Stimulated activated naive B cell treated with anti-CD40 and anti-IgM and Interleukin-4, amounts not matched to agents 10 μg/mL and 1 μg/mL and 100 μg/mL, for 72 hours (primary cell): ENCODE measurements at regions not wholly inside any gene's neighbourhood (a gene's known extent, or its start where the extent isn't known, plus 50 kb on each side); places are given as distances from the start of the nearest gene placed in this dataset.

ENCODE experiments used
- ATAC-seq, 2 donors: fragments of 150-1000 bp; cut with Tn5 transposase; replicated peaks; 2 replicates each; pipeline ENCODE4 v1.10.0; 2021; ENCODE audit warnings: moderate library complexity in 1 of 2
- DNase-seq: peaks from one replicate; pipeline ENCODE4 v3.0.0; 2021
- H3K27ac Mint-ChIP-seq: one replicate; pipeline ENCODE4 v1.8.0; 2022; ENCODE audit warnings: mild to moderate bottlenecking, mixed read lengths
- H3K27me3 Mint-ChIP-seq, 2 donors: one replicate each; pipeline ENCODE4 v1.8.0; 2022; ENCODE audit warnings: mixed read lengths in 2 of 2
- H3K36me3 Mint-ChIP-seq, 2 donors: one replicate each; pipeline ENCODE4 v1.8.0; 2022; ENCODE audit warnings: mixed read lengths in 2 of 2, mild to moderate bottlenecking in 1 of 2
- H3K4me1 Mint-ChIP-seq, 2 donors: one replicate each; pipeline ENCODE4 v1.8.0; 2022; ENCODE audit warnings: mixed read lengths in 2 of 2, mild to moderate bottlenecking in 1 of 2
- H3K4me3 Mint-ChIP-seq, 2 donors: one replicate each; pipeline ENCODE4 v1.8.0; 2022; ENCODE audit warnings: mild to moderate bottlenecking in 2 of 2, mixed read lengths in 2 of 2, moderate library complexity in 1 of 2
- H3K9me3 Mint-ChIP-seq, 2 donors: one replicate each; pipeline ENCODE4 v1.8.0; 2022; ENCODE audit warnings: mixed read lengths in 2 of 2, mild to moderate bottlenecking in 1 of 2

DNA sequence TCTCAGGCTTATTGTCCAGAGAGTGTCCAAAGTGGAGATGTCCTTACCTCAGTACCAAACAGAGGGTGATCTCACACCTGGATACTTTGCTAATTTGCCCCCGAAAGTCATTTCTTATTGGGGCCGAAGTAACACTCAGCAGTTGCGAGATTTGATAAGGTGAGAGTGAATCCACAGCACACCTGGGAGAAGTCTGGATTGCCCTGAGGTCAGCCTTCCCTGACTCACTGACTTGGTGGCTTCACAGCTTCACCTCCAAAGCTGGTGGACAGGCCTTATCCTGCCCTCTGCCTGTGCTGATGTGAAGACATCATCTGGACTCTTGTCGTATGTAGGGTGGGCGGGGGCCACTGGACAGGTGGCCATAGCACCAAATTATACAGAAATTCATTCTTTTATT lies 101.9 kb upstream of the ARMC2 start:
- Mint-ChIP-seq H3K4me1 (peaks cover 7 to 9% of the 10 kb centered on the region in 2 donors), H3K4me3 (no peak overlapping the region), H3K9me3 (no peaks in the 10 kb centered on the region), H3K27ac (no peak overlapping the region), H3K27me3 (peaks cover 9 to 16% of the 10 kb centered on the region in 2 donors), H3K36me3 (no peaks in the 10 kb centered on the region)
- DNase-seq (no peak), ATAC-seq (no peak)

- Mint-ChIP-seq H3K4me3 (no peak overlapping the region), H3K27ac (no peak overlapping the region), H3K36me3 (no peaks in the 10 kb centered on the region), H3K9me3 (no peaks in the 10 kb centered on the region), H3K27me3 (peaks cover 6 to 15% of the 10 kb centered on the region in 2 donors), H3K4me1 (peaks cover 4 to 5% of the 10 kb centered on the region in 2 donors)
- ATAC-seq = no peak
- no peak for DNase-seq
Observed at GRCh38 chr6:108746836-108747575, 101.2 kb upstream of the ARMC2 start.

- Mint-ChIP-seq H3K27ac (no peak overlapping the region), H3K4me1 (no peaks in the 10 kb centered on the region), H3K9me3 (no peaks in the 10 kb centered on the region), H3K36me3 (no peaks in the 10 kb centered on the region), H3K4me3 (no peak overlapping the region), H3K27me3 (peaks cover 6 to 15% of the 10 kb centered on the region in 2 donors)
- ATAC-seq (no peak), DNase-seq (no peak)
Observed at GRCh38 chr6:108748055-108748454, 100.2 kb upstream of the ARMC2 start.

DNA sequence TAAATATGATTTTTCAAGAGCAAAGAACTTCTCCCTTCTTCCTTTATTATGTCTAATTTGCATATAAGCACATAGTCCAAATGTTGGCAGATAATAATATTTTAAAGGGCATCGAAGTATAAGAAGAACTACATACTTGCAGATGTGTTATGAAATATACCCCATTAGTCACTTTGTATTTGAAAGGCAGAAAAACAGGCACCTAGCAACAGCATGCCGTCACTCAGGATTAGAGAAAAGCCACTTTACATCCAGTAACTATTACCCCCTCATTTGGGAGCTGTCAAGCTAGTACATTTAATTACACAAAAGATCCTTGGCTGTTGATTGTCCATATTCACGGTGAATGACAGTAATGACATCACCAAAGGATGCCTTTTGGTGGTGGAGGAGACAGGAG lies 99.3 kb upstream of the ARMC2 start:
- no peak overlapping the region for H3K4me3 Mint-ChIP-seq
- DNase-seq (no peak), ATAC-seq (no peak)
- no peak overlapping the region for H3K27ac Mint-ChIP-seq
- H3K36me3 Mint-ChIP-seq = no peaks in the 10 kb centered on the region
- peaks cover 6 to 15% of the 10 kb centered on the region in 2 donors for H3K27me3 Mint-ChIP-seq
- no peaks in the 10 kb centered on the region for H3K4me1 Mint-ChIP-seq
- H3K9me3 Mint-ChIP-seq = no peaks in the 10 kb centered on the region

- no peak for ATAC-seq
- no peak overlapping the region for H3K4me3 Mint-ChIP-seq
- peaks cover 0 to 2% of the 10 kb centered on the region in 2 donors for H3K4me1 Mint-ChIP-seq
- peaks cover 10 to 16% of the 10 kb centered on the region in 2 donors for H3K27me3 Mint-ChIP-seq
- no peak overlapping the region for H3K27ac Mint-ChIP-seq
- DNase-seq = no peak
- H3K36me3 Mint-ChIP-seq = no peaks in the 10 kb centered on the region
- no peaks in the 10 kb centered on the region for H3K9me3 Mint-ChIP-seq
Observed at GRCh38 chr6:108750801-108751200, 97.4 kb upstream of the ARMC2 start.

- H3K27ac Mint-ChIP-seq = no peak overlapping the region
- H3K36me3 Mint-ChIP-seq = no peaks in the 10 kb centered on the region
- no peak for ATAC-seq
- DNase-seq = no peak
- H3K4me1 Mint-ChIP-seq = peaks cover 0 to 2% of the 10 kb centered on the region in 2 donors
- no peaks in the 10 kb centered on the region for H3K9me3 Mint-ChIP-seq
- H3K27me3 Mint-ChIP-seq = peaks cover 10 to 16% of the 10 kb centered on the region in 2 donors
- no peak overlapping the region for H3K4me3 Mint-ChIP-seq
Observed at GRCh38 chr6:108751282-108751681, 96.9 kb upstream of the ARMC2 start.

DNA sequence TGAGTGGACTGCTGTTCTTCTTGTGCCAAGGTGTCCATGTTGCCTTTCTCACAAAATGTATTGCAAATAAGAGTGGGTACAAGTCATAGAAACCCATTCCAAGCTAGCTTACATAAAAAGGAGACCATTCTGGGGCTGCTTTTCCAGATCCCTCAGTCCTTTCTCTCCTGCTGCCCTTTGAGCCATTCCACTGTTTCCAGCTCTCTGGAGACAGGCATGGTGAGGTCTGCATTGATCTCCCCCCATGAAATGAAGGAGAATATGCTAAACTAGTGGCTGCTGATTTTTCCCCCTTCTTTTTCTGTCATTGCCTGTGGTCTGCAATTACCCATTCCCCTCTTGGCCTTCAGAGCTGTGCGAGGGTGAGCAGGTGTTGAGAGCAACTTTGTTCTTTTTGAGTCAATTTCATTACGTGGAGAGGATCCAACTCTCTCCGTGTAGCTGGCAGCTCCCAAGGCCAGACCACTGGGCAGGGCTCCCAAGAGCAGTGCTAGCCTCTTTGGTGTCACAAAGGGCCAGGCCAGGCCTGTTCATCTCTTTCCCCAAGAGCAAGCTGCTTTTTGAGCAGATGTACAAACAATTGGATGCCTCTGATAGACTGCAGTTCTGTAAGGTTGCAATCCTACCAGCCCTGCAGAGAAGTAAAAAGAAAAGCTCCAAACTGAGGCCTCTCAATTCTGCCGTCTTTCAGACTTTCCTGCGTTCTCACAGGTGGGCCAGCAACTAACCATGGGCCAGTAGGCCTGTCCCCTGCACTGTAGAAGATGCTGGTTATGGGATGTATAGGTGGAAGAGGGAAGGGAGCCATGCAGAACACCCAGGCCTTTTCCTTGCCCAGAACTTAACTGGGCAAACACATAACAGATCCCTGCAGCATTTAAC lies 96.1 kb upstream of the ARMC2 start:
- H3K4me1 Mint-ChIP-seq = peaks cover 0 to 2% of the 10 kb centered on the region in 2 donors
- no peak overlapping the region for H3K27ac Mint-ChIP-seq
- ATAC-seq = no peak
- no peaks in the 10 kb centered on the region for H3K36me3 Mint-ChIP-seq
- H3K4me3 Mint-ChIP-seq = no peak overlapping the region
- H3K9me3 Mint-ChIP-seq = no peaks in the 10 kb centered on the region
- no peak for DNase-seq
- H3K27me3 Mint-ChIP-seq = peaks cover 10 to 16% of the 10 kb centered on the region in 2 donors

DNA sequence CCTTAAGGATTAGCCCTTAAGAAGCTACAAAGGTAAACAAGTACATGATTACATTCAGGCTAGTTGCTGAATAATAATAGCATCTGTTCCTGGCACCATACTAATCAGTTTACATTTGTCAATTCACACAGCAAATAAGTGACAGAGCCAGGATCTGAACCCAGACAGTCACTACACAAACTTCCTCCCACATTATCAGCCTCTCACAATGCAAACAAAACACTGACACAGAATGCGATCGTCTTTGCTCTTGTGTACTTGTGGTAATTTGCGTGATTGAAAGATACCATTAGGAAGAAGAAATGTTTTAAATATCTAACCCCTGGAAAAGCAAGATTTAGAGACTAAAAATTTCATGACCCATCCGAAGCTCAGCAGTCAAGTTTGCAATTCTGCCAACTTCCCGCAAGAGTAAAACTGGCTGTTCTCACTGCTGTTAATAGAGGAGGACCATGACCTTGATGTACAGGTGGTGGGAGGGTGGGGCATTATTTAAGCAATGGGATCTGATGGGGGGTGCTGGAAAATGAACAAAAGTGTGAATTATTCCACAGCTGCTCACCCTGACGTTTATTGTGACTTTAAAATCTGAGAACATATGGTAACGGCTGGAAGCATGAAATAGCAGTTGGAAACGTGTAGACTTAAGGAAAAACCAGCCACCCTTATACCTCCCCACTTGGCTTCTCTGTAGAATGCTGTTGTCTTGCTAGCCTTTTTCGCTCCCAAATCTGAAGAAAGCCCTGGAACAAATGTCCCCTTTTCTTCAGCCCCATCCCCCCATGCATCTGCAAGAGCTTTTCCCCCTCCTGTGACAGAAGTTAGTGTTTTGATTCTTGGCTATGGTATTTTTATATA lies 95.3 kb upstream of the ARMC2 start:
- H3K27ac Mint-ChIP-seq = no peak overlapping the region
- ATAC-seq = no peak
- peaks cover 10 to 16% of the 10 kb centered on the region in 2 donors for H3K27me3 Mint-ChIP-seq
- no peak overlapping the region for H3K4me3 Mint-ChIP-seq
- peaks cover 0 to 2% of the 10 kb centered on the region in 2 donors for H3K4me1 Mint-ChIP-seq
- H3K36me3 Mint-ChIP-seq = no peaks in the 10 kb centered on the region
- DNase-seq = no peak
- H3K9me3 Mint-ChIP-seq = no peaks in the 10 kb centered on the region

DNA sequence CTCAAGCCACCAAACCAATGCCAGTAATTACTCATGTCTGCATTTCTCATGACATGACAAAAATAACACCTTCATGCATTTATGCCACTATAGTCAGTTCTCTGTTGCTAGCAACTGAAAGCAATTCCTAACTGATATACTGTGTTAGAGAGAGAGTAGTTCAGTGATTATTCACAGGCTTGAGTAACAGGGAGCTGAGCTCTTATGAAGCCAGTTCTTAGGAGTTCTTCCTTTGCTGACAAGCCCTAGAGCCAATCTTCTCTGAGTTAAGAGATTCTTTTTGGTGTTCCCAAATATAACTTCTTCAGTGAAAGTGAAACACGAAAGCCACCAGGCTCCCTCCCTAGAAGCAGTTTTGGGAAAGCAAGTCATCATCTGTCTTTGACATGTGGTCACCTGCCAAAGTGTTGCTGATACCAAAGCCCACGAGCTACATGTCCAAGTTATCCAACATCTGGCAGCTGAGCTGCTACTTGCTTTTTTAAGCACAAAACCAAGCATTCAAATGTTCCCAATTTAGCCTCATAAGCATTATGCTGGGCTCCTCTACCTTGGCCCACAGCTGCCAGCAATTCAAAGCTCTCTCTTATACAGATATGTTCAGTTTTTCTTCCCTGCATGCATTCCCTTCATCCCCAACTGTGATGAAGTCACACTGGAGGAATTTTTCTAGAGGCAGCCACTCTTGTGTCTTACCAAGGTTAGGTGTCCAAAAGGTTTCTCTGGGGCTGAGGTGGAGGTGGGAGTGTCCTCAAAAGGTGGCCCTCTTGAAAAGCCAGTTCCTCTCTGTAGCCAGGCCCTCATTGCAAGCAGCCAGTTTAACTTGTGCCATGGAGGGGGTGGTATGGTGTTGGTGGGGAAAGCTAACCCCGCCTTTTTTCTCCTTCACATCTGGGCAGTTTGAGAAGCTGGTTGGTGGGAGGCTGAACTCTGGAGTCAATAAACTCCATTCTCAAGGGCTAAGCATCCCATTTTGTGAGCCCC lies 92.7 kb upstream of the ARMC2 start:
- no peaks in the 10 kb centered on the region for H3K9me3 Mint-ChIP-seq
- H3K4me1 Mint-ChIP-seq = peaks cover 0 to 2% of the 10 kb centered on the region in 2 donors
- H3K27me3 Mint-ChIP-seq = peaks cover 10 to 16% of the 10 kb centered on the region in 2 donors
- no peaks in the 10 kb centered on the region for H3K36me3 Mint-ChIP-seq
- ATAC-seq = no peak
- H3K4me3 Mint-ChIP-seq = no peak overlapping the region
- no peak for DNase-seq
- H3K27ac Mint-ChIP-seq = no peak overlapping the region

GRCh38 chr6:108757357-108757756 lies 90.9 kb upstream of the ARMC2 start:
- ATAC-seq (no peak), DNase-seq (no peak)
- no peaks in the 10 kb centered on the region for H3K36me3 Mint-ChIP-seq
- H3K4me3 Mint-ChIP-seq = no peak overlapping the region
- H3K9me3 Mint-ChIP-seq = no peaks in the 10 kb centered on the region
- H3K4me1 Mint-ChIP-seq = peaks cover 10 to 11% of the 10 kb centered on the region in 2 donors
- no peak overlapping the region for H3K27ac Mint-ChIP-seq
- H3K27me3 Mint-ChIP-seq = peaks cover 8 to 15% of the 10 kb centered on the region in 2 donors

DNA sequence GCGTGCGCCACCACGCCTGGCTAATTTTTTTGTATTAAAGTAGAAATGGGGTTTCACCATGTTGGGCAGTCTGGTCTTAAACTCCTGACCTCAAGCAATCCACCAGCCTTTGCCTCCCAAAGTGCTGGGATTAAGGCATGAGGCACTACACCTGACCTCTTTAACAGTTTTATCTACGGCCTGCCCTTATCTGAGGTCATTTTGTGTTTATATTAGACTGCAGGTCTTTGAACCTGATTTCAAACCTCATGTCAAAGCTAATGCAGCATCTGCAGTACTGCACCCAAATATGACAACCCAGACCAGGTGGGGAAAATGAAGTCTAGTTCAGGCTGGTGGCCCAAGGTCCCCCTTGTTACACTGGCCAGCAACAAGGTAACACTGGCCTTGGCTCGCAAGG lies 89.3 kb upstream of the ARMC2 start:
- no peak for ATAC-seq
- Mint-ChIP-seq H3K36me3 (no peaks in the 10 kb centered on the region), H3K4me1 (peaks cover 13 to 14% of the 10 kb centered on the region in 2 donors), H3K4me3 (no peak overlapping the region), H3K9me3 (no peaks in the 10 kb centered on the region), H3K27ac (no peak overlapping the region), H3K27me3 (peaks cover 8 to 15% of the 10 kb centered on the region in 2 donors)
- no peak for DNase-seq

DNA sequence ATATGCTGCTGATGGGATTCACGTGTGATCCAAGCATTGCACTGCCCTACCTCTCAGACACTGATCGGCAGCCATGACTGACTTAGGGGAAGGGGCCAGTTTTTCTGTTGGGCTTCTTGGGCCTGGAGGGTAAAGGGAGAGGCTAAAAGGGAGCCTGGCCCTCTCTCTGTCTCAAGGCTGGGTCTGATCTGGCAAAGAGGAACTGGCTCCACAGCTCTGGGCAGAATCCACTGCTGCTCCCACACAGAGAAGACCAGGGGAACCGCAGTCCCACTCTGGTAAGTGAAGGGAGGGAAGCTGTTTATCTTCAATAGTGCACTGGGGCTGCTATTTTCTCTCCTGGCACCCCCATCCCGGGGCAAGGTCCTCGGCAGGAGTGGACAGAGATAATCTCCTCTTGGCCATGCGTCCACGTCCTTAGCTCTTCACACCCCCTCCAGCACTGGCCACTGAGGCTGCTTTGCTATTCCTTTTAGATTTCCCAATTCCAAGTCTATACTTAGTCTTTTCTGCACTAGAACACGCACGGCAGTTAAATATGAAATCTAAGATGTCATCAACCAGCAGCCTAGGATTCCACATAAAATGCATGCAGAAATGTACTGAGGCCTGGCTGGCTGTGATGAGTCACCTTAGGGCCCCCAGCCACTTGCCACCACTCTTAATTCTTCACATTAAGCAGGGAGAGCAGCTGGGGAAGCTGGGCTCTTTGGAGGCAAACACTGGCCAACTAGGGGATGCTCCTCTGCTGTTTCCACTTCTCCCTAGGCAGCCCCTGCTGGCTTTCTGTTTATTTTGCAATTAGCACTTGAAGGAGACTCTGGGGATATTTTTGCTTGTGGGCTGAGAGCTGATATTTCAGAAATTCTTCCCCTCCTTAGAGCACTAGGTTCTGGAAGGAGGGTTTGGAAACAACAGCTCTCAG lies 87.8 kb upstream of the ARMC2 start:
- Mint-ChIP-seq H3K36me3 (no peaks in the 10 kb centered on the region), H3K9me3 (no peaks in the 10 kb centered on the region), H3K4me3 (no peak overlapping the region), H3K27ac (no peak overlapping the region), H3K4me1 (peaks cover 13 to 14% of the 10 kb centered on the region in 2 donors), H3K27me3 (peaks cover 0 to 16% of the 10 kb centered on the region in 2 donors)
- DNase-seq (no peak), ATAC-seq (no peak)
